ENCODE measurements at regions not wholly inside any gene's neighbourhood (a gene's known extent, or its start where the extent isn't known, plus 50 kb on each side); places are given as distances from the start of the nearest gene placed in this dataset.

DNA sequence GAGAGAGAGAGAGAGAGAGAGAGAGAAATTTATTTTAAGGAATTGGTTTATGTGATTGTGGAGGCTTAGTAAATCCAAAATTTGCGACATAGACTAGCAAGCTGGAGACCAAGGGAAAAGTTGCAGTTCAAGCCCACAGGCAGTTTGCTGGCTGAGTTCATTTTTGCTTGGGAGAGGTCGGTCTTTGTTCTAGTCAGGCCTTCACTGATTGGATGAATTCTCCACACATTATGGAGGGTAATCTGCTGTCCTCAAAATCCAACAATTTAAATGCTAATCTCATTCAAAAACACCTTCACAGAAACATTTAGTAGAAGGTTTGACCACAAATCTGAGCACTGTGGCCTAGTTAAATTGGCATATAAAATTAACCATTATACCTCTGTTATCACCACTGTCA, 439.6 kb downstream of the EPM2A start:
- TF ChIP-seq CTCF (IDR thresholded peaks at IDR 0.05; ENCODE audit: low read depth, low read length, poor library complexity, severe bottlenecking) = no peak
- no peak for TF ChIP-seq EZH2phosphoT487 (IDR thresholded peaks at IDR 0.05; ENCODE audit: borderline replicate concordance, low read length)
